C4-2B (cell line): ENCODE measurements at regions not wholly inside any gene's neighbourhood (a gene's known extent, or its start where the extent isn't known, plus 50 kb on each side); places are given as distances from the start of the nearest gene placed in this dataset.
A peak's percentile ranks its signal among the peaks of the same experiment; 100 is the strongest.

Experiments
- H3K27ac ChIP-seq: fragments of 450-650 bp; 2 replicates; pipeline ENCODE4 v1.5.1; 2017
- ZFX ChIP-seq: fragments of 450-650 bp; IDR thresholded peaks from 2 replicates; pipeline ENCODE4 v1.6.1; 2017
- TF ChIP-seq, protein P1 (sequence below): fragments of 450-650 bp; conservative IDR thresholded peaks from 2 replicates; pipeline ENCODE4 v1.5.1; 2017; ENCODE audit warnings: mild to moderate bottlenecking

GRCh38 chr10:127813290-127813689, 76.3 kb downstream of the FOXI2 start:
- TF ChIP-seq, protein P1, sequence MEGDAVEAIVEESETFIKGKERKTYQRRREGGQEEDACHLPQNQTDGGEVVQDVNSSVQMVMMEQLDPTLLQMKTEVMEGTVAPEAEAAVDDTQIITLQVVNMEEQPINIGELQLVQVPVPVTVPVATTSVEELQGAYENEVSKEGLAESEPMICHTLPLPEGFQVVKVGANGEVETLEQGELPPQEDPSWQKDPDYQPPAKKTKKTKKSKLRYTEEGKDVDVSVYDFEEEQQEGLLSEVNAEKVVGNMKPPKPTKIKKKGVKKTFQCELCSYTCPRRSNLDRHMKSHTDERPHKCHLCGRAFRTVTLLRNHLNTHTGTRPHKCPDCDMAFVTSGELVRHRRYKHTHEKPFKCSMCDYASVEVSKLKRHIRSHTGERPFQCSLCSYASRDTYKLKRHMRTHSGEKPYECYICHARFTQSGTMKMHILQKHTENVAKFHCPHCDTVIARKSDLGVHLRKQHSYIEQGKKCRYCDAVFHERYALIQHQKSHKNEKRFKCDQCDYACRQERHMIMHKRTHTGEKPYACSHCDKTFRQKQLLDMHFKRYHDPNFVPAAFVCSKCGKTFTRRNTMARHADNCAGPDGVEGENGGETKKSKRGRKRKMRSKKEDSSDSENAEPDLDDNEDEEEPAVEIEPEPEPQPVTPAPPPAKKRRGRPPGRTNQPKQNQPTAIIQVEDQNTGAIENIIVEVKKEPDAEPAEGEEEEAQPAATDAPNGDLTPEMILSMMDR = peak; percentile 44
- TF ChIP-seq ZFX = no peak
- no peak overlapping the region; the same call in 1 of the 2 replicates for H3K27ac ChIP-seq

GRCh38 chr10:127815147-127815546, 77.6 kb downstream of the CLRN3 start:
- H3K27ac ChIP-seq = no peak overlapping the region
- TF ChIP-seq, protein P1 = peak; percentile 50
- no peak for TF ChIP-seq ZFX

DNA sequence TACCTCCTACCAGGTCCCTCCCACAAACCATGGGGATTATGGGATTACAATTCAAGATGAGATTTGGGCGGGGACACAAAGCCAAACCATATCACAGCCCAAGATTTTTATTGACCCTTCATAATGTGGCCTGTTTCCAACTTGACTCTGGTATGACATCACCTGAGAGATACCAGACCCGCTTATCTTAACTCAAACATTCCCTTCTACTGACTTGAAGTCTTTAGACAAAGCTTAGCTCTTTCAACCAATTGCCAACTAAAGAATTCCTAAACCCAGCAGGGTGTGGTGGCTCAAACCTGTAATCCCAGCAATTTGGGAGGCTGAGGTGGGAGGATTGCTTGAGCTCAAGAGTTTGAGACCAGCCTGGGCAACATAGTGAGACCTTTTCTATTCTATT, 67.9 kb downstream of the CLRN3 start:
- TF ChIP-seq ZFX = no peak
- TF ChIP-seq, protein P1 = no peak

GRCh38 chr10:127826154-127826725, 66.5 kb downstream of the CLRN3 start:
- no peak overlapping the region for H3K27ac ChIP-seq
- no peak for TF ChIP-seq ZFX
- TF ChIP-seq, protein P1 = no peak

More for the DNA sequence above, 67.9 kb downstream of the CLRN3 start:
- H3K27ac ChIP-seq = no peak overlapping the region

DNA sequence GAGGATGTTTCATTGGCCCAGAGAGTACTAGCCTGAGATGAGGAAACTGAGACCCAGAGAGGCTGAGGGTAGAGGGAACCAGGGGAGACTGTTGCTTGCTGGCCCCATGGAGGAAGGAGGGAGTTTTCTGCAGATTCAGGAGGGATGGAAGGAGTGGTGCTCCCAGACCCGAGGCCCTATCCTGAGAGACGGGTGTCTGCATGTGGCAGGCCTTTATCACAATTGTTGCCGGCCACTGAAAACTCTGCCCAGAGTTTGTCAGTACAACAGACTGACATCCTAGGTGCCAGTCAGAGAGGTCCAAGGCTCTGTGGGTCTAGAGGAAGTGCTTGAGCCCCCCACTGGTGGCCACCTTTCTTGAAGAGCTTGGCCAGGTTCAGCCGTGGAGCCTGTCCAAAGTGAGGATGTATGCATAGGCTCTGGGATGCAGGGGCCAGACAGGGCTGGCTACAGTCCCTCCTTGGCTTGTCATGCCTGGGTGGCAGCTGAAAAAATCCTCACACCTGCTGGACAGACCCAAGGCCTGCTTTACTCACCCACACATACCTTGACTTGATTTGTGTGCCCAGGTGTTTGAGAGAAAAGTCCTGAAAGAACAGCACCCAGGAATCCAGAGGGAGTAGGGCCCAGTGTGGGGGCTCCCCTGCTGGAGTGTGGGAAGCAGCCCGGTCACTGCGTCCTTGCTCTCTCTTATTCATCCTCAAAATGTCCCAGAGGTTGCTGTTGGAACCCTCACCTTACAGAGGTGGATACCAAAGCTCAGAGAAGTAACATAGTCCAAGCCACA, 65.2 kb downstream of the CLRN3 start:
- TF ChIP-seq, protein P1 = no peak
- no peak for TF ChIP-seq ZFX
- no peak overlapping the region for H3K27ac ChIP-seq
